Panc1 (cell line): ENCODE measurements at regions not wholly inside any gene's neighbourhood (a gene's known extent, or its start where the extent isn't known, plus 50 kb on each side); places are given as distances from the start of the nearest gene placed in this dataset.

ENCODE experiments used
- POLR2AphosphoS5 ChIP-seq: IDR thresholded peaks from 2 replicates; pipeline ENCODE4 v1.6.1; 2012; ENCODE audit warnings: mild to moderate bottlenecking, low read depth, low read length, moderate library complexity
- SIN3A ChIP-seq: IDR thresholded peaks from 2 replicates; pipeline ENCODE4 v1.6.1; 2012; ENCODE audit warnings: low read depth, mild to moderate bottlenecking, low read length, moderate library complexity, borderline replicate concordance; ENCODE audit not compliant: insufficient read depth
- TF ChIP-seq, protein P1 (sequence below): fragments of 450-650 bp; IDR thresholded peaks from 2 replicates; pipeline ENCODE4 v1.5.1; 2017; ENCODE audit warnings: mild to moderate bottlenecking
- TF ChIP-seq, protein P2 (sequence below), 2 experiments: IDR thresholded peaks; 2 replicates each; pipeline ENCODE4 v1.6.1; 2011 to 2012; ENCODE audit warnings: low read depth in 2 of 2, control low read depth in 1 of 2, low read length in 1 of 2, mild to moderate bottlenecking in 1 of 2, moderate library complexity in 1 of 2; ENCODE audit not compliant: insufficient read depth in 1 of 2

DNA sequence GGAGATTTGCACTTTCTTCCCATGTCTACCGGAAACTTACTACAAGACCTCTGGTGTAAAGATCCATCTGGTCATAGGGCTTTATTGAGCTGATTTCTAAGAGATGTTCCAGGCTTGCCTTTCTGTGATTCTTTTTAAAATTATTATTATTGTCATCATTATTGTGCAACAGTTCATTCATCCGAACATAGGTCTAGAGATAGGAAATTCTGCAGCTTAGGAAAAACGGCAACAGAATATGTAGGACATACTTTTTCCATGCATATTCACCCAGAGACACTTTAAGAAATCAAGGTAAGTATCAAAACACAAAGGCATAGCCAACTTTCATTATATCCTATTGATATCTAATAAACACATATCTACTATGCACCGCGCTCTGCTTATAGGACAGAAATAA lies 378.2 kb upstream of the KLF4 start:
- TF ChIP-seq, protein P1, sequence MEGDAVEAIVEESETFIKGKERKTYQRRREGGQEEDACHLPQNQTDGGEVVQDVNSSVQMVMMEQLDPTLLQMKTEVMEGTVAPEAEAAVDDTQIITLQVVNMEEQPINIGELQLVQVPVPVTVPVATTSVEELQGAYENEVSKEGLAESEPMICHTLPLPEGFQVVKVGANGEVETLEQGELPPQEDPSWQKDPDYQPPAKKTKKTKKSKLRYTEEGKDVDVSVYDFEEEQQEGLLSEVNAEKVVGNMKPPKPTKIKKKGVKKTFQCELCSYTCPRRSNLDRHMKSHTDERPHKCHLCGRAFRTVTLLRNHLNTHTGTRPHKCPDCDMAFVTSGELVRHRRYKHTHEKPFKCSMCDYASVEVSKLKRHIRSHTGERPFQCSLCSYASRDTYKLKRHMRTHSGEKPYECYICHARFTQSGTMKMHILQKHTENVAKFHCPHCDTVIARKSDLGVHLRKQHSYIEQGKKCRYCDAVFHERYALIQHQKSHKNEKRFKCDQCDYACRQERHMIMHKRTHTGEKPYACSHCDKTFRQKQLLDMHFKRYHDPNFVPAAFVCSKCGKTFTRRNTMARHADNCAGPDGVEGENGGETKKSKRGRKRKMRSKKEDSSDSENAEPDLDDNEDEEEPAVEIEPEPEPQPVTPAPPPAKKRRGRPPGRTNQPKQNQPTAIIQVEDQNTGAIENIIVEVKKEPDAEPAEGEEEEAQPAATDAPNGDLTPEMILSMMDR, result no peak
- TF ChIP-seq POLR2AphosphoS5 (no peak), SIN3A (no peak)
- TF ChIP-seq, protein P2, sequence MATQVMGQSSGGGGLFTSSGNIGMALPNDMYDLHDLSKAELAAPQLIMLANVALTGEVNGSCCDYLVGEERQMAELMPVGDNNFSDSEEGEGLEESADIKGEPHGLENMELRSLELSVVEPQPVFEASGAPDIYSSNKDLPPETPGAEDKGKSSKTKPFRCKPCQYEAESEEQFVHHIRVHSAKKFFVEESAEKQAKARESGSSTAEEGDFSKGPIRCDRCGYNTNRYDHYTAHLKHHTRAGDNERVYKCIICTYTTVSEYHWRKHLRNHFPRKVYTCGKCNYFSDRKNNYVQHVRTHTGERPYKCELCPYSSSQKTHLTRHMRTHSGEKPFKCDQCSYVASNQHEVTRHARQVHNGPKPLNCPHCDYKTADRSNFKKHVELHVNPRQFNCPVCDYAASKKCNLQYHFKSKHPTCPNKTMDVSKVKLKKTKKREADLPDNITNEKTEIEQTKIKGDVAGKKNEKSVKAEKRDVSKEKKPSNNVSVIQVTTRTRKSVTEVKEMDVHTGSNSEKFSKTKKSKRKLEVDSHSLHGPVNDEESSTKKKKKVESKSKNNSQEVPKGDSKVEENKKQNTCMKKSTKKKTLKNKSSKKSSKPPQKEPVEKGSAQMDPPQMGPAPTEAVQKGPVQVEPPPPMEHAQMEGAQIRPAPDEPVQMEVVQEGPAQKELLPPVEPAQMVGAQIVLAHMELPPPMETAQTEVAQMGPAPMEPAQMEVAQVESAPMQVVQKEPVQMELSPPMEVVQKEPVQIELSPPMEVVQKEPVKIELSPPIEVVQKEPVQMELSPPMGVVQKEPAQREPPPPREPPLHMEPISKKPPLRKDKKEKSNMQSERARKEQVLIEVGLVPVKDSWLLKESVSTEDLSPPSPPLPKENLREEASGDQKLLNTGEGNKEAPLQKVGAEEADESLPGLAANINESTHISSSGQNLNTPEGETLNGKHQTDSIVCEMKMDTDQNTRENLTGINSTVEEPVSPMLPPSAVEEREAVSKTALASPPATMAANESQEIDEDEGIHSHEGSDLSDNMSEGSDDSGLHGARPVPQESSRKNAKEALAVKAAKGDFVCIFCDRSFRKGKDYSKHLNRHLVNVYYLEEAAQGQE (IDR thresholded peaks at IDR 0.05; ENCODE audit: insufficient read depth in 1 of 2, low read depth in 2 of 2, low read length in 1 of 2), result no peak
